Loucy (cell line): ENCODE measurements at regions not wholly inside any gene's neighbourhood (a gene's known extent, or its start where the extent isn't known, plus 50 kb on each side); places are given as distances from the start of the nearest gene placed in this dataset.

ENCODE experiments used
- H2AFZ ChIP-seq: fragments of 200-600 bp; sonication (generic); 2 replicates; pipeline ENCODE4 v1.6.0; 2016; ENCODE audit warnings: antibody characterized with exemption, mild to moderate bottlenecking, low read length, moderate library complexity
- H3F3A ChIP-seq: fragments of 200-600 bp; 2 replicates; pipeline ENCODE4 v1.6.0; 2016; ENCODE audit warnings: antibody characterized with exemption, low read depth, mild to moderate bottlenecking
- H3K27me3 ChIP-seq: fragments of 200-600 bp; sonication (generic); 2 replicates; pipeline ENCODE4 v1.6.1; 2014; ENCODE audit warnings: low read length, mild to moderate bottlenecking; ENCODE audit not compliant: insufficient read depth, poor library complexity, severe bottlenecking
- H3K36me3 ChIP-seq: fragments of 200-600 bp; sonication (generic); 2 replicates; pipeline ENCODE4 v1.6.1; 2016; ENCODE audit warnings: low read length; ENCODE audit not compliant: insufficient read depth
- H3K4me1 ChIP-seq: fragments of 200-600 bp; sonication (generic); 2 replicates; pipeline ENCODE4 v1.5.1; 2014; ENCODE audit warnings: low read length, mild to moderate bottlenecking; ENCODE audit not compliant: insufficient read depth, poor library complexity, severe bottlenecking
- H3K4me2 ChIP-seq: fragments of 200-600 bp; sonication (generic); 2 replicates; pipeline ENCODE4 v1.6.0; 2014; ENCODE audit warnings: antibody characterized with exemption, low read length, low read depth, mild to moderate bottlenecking; ENCODE audit not compliant: poor library complexity, severe bottlenecking
- H3K4me3 ChIP-seq: fragments of 200-600 bp; sonication (generic); 2 replicates; pipeline ENCODE4 v1.5.1; 2014; ENCODE audit warnings: low read length, mild to moderate bottlenecking, mixed read lengths; ENCODE audit not compliant: poor library complexity, severe bottlenecking
- H3K79me2 ChIP-seq: fragments of 200-600 bp; sonication (generic); 2 replicates; pipeline ENCODE4 v1.6.1; 2014; ENCODE audit warnings: low read length; ENCODE audit not compliant: insufficient read depth
- H3K9ac ChIP-seq: fragments of 200-600 bp; sonication (generic); 2 replicates; pipeline ENCODE4 v1.6.0; 2014; ENCODE audit warnings: mild to moderate bottlenecking, low read depth, low read length, moderate library complexity; ENCODE audit not compliant: poor library complexity, severe bottlenecking
- H3K9me2 ChIP-seq: fragments of 200-600 bp; sonication (generic); replicated peaks from 2 replicates; pipeline ENCODE4 v1.6.1; 2016; ENCODE audit warnings: low read depth, low read length, mixed read lengths
- H3K9me3 ChIP-seq: fragments of 200-600 bp; sonication (generic); 2 replicates; pipeline ENCODE4 v1.6.1; 2014; ENCODE audit warnings: mild to moderate bottlenecking, antibody characterized with exemption, low read length, low read depth; ENCODE audit not compliant: insufficient read depth
- H4K20me1 ChIP-seq: fragments of 200-600 bp; sonication (generic); 2 replicates; pipeline ENCODE4 v1.6.0; 2014; ENCODE audit warnings: antibody characterized with exemption, low read length, mild to moderate bottlenecking; ENCODE audit not compliant: insufficient read depth, poor library complexity, severe bottlenecking
- CTCF ChIP-seq: fragments of 200-600 bp; sonication (generic); conservative IDR thresholded peaks from 2 replicates; pipeline ENCODE4 v1.5.1; 2014; ENCODE audit warnings: mild to moderate bottlenecking, antibody characterized with exemption, low read length
- EZH2phosphoT487 ChIP-seq: fragments of 200-600 bp; IDR thresholded peaks from 2 replicates; pipeline ENCODE4 v1.6.1; 2018; ENCODE audit warnings: antibody characterized with exemption, mild to moderate bottlenecking, moderate library complexity, borderline replicate concordance

- no peak for TF ChIP-seq CTCF
- no peak for TF ChIP-seq EZH2phosphoT487
- Histone ChIP-seq H3K27me3 (no peaks in the 10 kb centered on the region), H3K4me2 (no peak overlapping the region), H3K9me3 (no peaks in the 10 kb centered on the region), H3K36me3 (no peaks in the 10 kb centered on the region), H4K20me1 (no peaks in the 10 kb centered on the region), H3K9me2 (no peaks in the 10 kb centered on the region), H3K9ac (no peak overlapping the region), H3K79me2 (no peaks in the 10 kb centered on the region), H3K4me3 (no peak overlapping the region), H2AFZ (no peak overlapping the region; the same call in 1 of the 2 replicates), H3K4me1 (peaks cover 5% of the 10 kb centered on the region), H3F3A (no peaks in the 10 kb centered on the region)
Observed at GRCh38 chr4:155565330-155565729, 101.3 kb upstream of the GUCY1A1 start.

GRCh38 chr4:155564880-155565279 is 101.8 kb upstream of the GUCY1A1 start:
- H2AFZ ChIP-seq, result no peak overlapping the region; the same call in 1 of the 2 replicates
- H3K9me3 ChIP-seq, result no peaks in the 10 kb centered on the region
- H3K79me2 ChIP-seq, result no peaks in the 10 kb centered on the region
- no peaks in the 10 kb centered on the region for H3K9me2 ChIP-seq
- H3K36me3 ChIP-seq, result no peaks in the 10 kb centered on the region
- no peaks in the 10 kb centered on the region for H3K27me3 ChIP-seq
- H3K4me3 ChIP-seq, result no peak overlapping the region
- no peak for TF ChIP-seq CTCF
- TF ChIP-seq EZH2phosphoT487, result no peak
- no peaks in the 10 kb centered on the region for H4K20me1 ChIP-seq
- H3K4me1 ChIP-seq, result peaks cover 5% of the 10 kb centered on the region
- no peaks in the 10 kb centered on the region for H3F3A ChIP-seq
- no peak overlapping the region for H3K9ac ChIP-seq
- H3K4me2 ChIP-seq, result no peak overlapping the region

- Histone ChIP-seq H2AFZ (no peak overlapping the region), H3K9me2 (no peaks in the 10 kb centered on the region), H4K20me1 (no peaks in the 10 kb centered on the region), H3K4me1 (peaks cover 5% of the 10 kb centered on the region), H3F3A (no peaks in the 10 kb centered on the region), H3K4me3 (no peak overlapping the region), H3K79me2 (no peaks in the 10 kb centered on the region), H3K4me2 (no peak overlapping the region), H3K9me3 (no peaks in the 10 kb centered on the region), H3K36me3 (no peaks in the 10 kb centered on the region), H3K27me3 (no peaks in the 10 kb centered on the region), H3K9ac (no peak overlapping the region)
- TF ChIP-seq CTCF, result no peak
- no peak for TF ChIP-seq EZH2phosphoT487
Observed at GRCh38 chr4:155564086-155564485, 102.6 kb upstream of the GUCY1A1 start.
